GM12878 (cell line): ENCODE measurements at regions not wholly inside any gene's neighbourhood (a gene's known extent, or its start where the extent isn't known, plus 50 kb on each side); places are given as distances from the start of the nearest gene placed in this dataset.

ENCODE experiments used
- E2F8 ChIP-seq: fragments of 450-650 bp; IDR thresholded peaks from 2 replicates; pipeline ENCODE4 v1.6.1; 2018; ENCODE audit warnings: mild to moderate bottlenecking, low read depth, moderate library complexity; ENCODE audit not compliant: partially characterized antibody
- E4F1 ChIP-seq: fragments of 450-650 bp; IDR thresholded peaks from 2 replicates; pipeline ENCODE4 v1.6.1; 2018; ENCODE audit warnings: borderline replicate concordance, mild to moderate bottlenecking; ENCODE audit not compliant: partially characterized antibody
- MTA3 ChIP-seq: IDR thresholded peaks from 2 replicates; pipeline ENCODE4 v1.6.1; 2012; ENCODE audit warnings: low read length, inconsistent platforms, borderline replicate concordance
- NFYA ChIP-seq: IDR thresholded peaks from 2 replicates; pipeline ENCODE4 v1.6.1; 2011; ENCODE audit warnings: low read depth, mild to moderate bottlenecking, low read length, improper control_type of control experiment, borderline replicate concordance
- PAX8 ChIP-seq: fragments of 450-650 bp; IDR thresholded peaks from 2 replicates; pipeline ENCODE4 v1.6.1; 2017; ENCODE audit warnings: mild to moderate bottlenecking, moderate library complexity
- USF1 ChIP-seq: IDR thresholded peaks from 2 replicates; pipeline ENCODE4 v1.6.1; 2011; ENCODE audit warnings: borderline replicate concordance, low read depth, mild to moderate bottlenecking, moderate library complexity, mixed read lengths, low read length; ENCODE audit not compliant: insufficient read depth; ENCODE audit errors: extremely low read length
- ZBTB40 ChIP-seq: fragments of 450-650 bp; IDR thresholded peaks from 2 replicates; pipeline ENCODE4 v1.6.1; 2016; ENCODE audit warnings: mild to moderate bottlenecking, moderate library complexity, borderline replicate concordance

GRCh38 chr3:144097163-144097562 is 125.5 kb downstream of the DIPK2A start:
- TF ChIP-seq PAX8 (no peak), E2F8 (no peak), E4F1 (no peak), NFYA (no peak), USF1 (no peak), MTA3 (no peak), ZBTB40 (no peak)
